Fibroblast of villous mesenchyme (primary cell): ENCODE measurements at regions not wholly inside any gene's neighbourhood (a gene's known extent, or its start where the extent isn't known, plus 50 kb on each side); places are given as distances from the start of the nearest gene placed in this dataset.

Experiments used
- DNase-seq: peaks from one replicate; pipeline ENCODE4 v3.0.0-alpha.2; 2010; ENCODE audit warnings: low read depth
- H3K4me3 ChIP-seq: 2 replicates; pipeline ENCODE4 v1.5.1; 2011; ENCODE audit warnings: low read depth, mild to moderate bottlenecking, low read length
- CTCF ChIP-seq: IDR thresholded peaks from 2 replicates; pipeline ENCODE4 v1.5.1; 2012; ENCODE audit warnings: low read depth, mild to moderate bottlenecking, low read length; ENCODE audit not compliant: insufficient read depth

- DNase-seq, result no peak
- no peak overlapping the region for H3K4me3 ChIP-seq
- TF ChIP-seq CTCF, result no peak
Measured at GRCh38 chr20:48190757-48191156, 405.5 kb upstream of the SULF2 start.

GRCh38 chr20:48189181-48189580, 403.9 kb upstream of the SULF2 start:
- peak; percentile 52 for DNase-seq
- TF ChIP-seq CTCF, result peak; percentile 52
- H3K4me3 ChIP-seq, result no peak overlapping the region

GRCh38 chr20:48187851-48188250, 402.6 kb upstream of the SULF2 start:
- TF ChIP-seq CTCF, result no peak
- H3K4me3 ChIP-seq, result no peak overlapping the region
- DNase-seq, result no peak

GRCh38 chr20:48186915-48187314, 401.6 kb upstream of the SULF2 start:
- no peak for TF ChIP-seq CTCF
- no peak overlapping the region for H3K4me3 ChIP-seq
- no peak for DNase-seq

GRCh38 chr20:48186447-48186846, 401.2 kb upstream of the SULF2 start:
- DNase-seq, result no peak
- TF ChIP-seq CTCF, result no peak
- no peak overlapping the region for H3K4me3 ChIP-seq

- no peak for TF ChIP-seq CTCF
- no peak for DNase-seq
- no peak overlapping the region for H3K4me3 ChIP-seq
Measured at GRCh38 chr20:48184229-48184628, 398.9 kb upstream of the SULF2 start.

GRCh38 chr20:48181261-48181935, 396.1 kb upstream of the SULF2 start:
- no peak for DNase-seq

More at GRCh38 chr20:48181261-48181935, 396.1 kb upstream of the SULF2 start:
- H3K4me3 ChIP-seq, result no peak overlapping the region
- TF ChIP-seq CTCF, result no peak
